Mucosa of gallbladder (tissue), 1 donor: ENCODE measurements at regions not wholly inside any gene's neighbourhood (a gene's known extent, or its start where the extent isn't known, plus 50 kb on each side); places are given as distances from the start of the nearest gene placed in this dataset.
"Not testable (repeated sequence)": the region's sequence is repeated elsewhere in the genome, so short reads cannot be mapped to it uniquely, and the experiment has no call there.

Source experiments
- DNase-seq: peaks from one replicate; pipeline ENCODE4 v3.0.0-alpha.2; 2020; ENCODE audit warnings: low spot score
- donor health status: DM: no; HTN: no; CAD: no.

DNA sequence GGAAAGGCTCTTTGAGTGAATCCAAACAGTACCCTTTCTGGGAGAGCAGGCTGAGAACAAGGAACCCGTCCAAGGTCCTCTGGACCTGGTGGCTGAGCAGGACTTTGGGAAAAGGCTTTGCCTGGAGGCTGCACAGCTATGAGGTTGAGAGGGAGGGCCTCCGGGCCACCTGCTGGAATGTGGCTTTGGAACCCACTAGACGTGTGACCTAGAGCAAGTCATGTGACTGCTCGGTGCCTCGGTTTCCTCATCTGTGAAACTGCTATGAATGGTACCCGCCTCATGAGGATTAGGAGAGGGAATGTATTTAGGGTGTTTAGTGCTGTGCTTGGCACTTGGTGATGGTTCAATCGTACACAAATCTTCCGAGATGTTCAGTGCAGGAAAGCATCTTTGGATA, 50.4 kb downstream of the HAPSTR1 start:
- no peak for DNase-seq

DNA sequence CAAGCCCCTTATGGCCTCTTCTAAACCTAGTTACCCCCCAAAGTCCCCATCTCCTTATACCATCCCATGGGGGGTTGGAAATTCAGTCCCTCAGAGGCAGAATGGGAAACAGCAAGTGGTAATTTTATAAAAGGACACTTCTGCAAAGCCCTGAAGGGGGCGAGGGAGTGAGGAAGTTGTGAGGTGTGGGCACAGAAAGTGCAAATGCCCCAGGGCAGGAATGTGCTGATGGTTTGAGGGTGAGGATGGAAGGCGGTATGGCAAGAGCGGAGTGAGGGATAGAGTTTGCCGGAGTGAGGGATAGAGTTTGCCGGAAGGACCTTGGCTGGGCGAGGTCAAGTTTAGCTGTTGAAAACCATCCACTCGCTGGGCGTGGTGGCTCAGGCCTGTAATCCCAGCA, 52.7 kb downstream of the HAPSTR1 start:
- no peak for DNase-seq

DNA sequence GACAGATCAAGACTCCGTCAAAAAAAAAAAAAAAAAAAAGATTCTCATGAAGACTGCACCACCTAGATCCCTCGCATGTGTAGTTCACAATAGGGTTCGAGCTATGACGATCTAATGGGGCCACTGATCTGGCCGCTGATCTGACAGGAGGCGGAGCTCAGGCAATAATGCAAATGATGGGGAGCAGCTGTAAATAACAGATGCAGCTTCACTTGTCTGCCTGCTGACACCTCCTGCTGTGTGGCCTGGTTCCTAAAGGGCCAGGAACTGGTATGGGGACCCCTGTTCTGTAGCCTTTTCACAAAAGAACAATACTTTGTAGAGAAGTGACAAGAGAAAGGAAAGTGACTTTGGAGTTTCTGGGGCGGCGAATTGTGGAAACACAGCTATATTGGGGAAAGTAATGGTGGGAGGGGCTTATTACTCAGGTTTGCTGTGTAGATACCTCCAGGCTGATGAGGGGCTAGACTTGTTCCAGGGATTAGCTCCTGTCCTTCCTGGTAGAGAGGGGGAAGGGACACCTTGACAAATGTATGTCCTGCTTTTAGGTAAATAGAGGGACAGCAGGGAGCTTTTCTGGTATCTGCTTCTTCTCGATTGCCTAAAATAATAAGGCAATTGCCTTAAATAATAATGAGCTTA, 57.1 kb downstream of the HAPSTR1 start:
- DNase-seq, result no peak

DNA sequence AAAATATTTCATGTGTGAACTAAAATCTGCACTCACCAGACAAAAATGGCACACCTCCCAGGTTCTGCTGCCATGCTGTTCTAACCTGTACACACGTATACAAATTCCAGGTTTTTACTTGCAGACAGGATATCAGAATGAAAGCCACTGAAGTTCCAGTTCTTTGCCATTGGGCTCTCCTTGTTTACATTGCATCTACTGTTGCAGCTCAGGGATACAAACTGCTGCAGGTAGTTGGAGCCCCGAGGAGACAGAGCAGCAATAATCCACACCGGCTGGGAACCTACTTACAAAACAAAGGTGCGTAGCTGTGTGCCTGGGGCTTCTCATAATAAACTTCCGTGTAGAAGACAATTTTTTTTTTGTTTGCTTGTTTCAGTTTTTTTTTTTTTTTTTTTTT, 59.6 kb downstream of the HAPSTR1 start:
- DNase-seq, result no peak

DNA sequence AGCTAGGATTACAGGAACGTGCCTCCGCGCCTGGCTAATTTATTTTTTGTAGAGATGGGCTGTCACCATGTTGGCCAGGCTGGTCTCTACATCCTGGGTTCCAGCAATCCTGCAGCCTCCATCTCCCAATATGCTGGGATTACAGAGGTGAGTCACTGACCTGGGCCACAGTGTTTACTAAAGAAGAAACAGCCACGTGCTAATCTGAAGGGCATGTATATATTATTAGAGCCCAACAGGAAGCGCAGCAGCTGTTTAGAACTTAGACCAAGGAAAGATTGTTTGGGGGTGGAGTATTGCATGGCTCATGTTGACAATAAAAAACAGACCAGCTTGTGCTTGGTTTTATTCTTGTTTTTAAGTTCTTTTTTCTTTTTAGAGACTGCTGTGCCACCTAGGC, 60.2 kb downstream of the HAPSTR1 start:
- DNase-seq, result no peak

DNA sequence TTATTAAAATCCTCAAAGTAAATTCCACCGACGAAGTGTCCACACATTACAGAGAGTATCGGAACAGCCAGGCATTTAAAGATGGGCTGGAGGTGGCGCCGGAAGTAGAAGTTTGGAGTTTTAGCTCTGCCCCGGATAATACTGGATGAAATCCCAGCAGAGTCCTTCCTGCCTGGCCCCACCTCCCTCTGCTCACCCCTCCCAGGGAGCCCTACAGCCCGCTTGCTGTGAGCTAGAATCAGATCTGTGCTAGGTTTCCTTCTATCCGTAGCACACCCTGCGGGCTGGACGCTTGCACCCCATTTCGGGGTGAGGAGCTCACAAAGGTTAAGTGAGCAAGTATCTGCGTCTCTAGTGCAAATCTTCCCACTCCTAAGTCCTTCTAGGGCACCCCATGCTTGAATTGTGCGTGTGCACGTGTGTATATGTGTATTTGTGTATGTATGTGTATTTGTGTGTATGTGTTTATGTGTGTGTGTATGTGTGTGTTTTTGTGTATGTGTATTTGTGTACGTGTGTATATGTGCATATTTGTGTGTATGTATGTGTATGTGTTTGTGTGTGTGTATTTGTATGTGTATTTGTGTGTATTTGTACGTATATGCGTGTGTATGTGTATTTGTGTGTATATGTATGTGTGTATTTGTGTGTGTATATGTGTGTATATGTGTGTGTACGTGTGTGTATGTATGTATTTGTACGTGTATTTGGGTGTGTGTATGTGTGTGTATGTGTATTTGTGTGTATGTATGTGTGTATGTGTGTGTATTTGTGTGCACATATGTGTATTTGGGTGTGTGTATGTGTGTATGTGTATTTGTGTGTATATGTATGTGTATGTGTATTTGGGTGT, 61.4 kb downstream of the HAPSTR1 start:
- no peak for DNase-seq

DNA sequence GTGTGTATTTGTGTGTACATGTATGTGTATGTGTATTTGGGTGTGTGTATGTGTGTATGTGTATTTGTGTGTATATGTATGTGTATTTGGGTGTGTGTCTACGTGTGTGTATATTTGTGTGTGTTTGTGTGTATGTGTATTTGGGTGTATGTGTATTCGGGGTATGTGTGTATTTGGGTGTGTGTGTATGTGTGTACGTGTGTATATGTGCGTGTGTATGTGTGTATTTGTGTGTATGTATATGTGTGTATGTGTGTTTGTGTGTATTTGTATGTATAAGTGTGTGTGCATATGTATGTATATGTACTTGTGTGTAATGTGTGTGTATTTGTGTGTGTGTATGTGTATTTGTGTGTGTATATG, 62.0 kb downstream of the HAPSTR1 start:
- DNase-seq, result no peak

DNA sequence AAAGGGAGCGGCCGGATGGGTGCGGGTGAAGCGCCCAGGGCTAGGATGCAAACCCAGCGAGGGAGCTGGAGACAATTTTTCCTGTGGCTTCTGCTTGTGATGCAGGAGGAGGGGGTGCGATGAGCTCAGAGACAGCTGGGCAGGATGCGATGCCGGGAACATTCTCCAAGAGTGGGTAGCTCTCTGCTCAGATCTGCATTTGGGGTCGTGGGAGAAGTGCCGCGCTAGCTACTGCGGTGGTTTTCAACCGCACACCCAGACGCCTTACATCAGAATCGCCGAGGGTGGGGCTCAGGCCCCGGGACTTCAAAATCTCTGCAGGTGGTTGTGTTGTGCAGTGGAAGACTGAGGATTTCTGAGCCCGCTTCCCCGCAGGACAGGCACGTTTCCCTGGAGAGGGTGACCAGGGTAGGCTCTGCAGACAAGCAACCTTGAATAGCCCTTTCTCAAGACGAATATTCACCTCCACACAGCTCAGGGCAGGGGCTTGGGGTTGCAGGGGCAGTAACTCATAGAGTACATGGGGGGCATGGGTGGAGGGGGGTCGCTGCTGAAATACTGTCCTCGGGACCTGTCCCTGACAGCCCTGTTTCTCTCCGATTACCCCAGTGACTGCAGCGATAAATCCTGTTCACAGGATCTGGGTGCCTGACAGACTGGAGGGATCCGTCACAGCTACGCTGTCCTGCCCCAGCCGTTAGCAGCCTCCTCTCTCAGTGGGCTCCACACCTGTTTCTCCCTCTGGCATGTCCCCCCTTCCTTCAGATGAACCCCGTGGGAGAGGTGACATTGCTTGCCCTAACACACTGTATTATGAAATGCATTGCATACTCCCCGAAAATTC, 63.3 kb downstream of the HAPSTR1 start:
- DNase-seq, result no peak

DNA sequence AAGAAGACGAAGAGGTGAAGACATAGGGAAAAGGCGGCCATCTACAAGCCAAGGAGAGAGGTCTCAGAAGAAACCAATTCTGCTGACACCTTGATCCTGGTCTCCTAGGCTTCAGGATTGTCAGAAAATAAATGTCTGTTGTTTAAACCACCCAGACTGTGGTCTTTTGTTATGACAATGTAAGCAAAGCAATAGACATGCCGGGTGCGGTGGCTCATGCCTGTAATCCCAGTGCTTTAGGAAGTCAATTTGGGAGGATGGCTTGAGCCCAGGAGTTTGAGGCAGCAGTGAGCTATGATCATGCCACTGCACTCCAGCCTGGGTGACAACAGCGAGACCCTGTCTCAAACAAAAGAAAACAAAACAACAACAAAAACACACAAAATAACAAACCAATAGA, 64.4 kb downstream of the HAPSTR1 start:
- DNase-seq, result no peak

DNA sequence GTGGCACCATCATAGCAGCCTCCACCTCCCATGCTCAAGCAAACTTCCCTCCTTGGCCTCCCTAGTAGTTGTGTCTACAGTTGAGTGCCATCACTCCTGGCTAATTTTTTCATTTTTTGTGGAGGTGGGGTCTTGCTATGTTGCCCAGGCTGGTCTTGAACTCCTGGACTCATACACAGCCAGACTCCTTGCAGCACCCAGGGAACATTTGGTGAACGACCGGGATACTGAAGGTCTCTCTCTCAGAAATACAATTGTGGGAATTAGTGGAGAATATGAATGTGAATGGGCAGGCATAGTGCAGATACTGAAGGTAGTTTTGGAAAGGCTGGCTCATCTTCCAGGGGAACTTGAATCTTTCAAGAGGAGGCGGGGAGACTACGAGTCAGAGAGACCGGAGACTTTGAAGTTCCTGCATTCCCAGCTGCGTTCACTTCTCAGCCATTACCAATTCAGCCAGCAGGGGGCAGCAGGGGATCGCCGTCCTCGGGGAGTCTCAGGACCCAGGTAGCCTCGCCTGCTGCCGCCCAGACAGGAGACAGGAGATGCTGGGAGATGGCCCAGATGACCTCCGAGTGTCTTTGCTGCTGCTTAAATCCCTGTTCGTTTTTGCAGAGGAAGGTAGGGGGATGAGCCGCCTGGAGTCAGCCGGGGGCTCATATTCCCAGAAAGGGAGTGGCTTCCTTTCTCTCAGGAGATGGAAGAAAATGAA, 68.6 kb downstream of the HAPSTR1 start:
- peak; percentile 42 for DNase-seq

DNA sequence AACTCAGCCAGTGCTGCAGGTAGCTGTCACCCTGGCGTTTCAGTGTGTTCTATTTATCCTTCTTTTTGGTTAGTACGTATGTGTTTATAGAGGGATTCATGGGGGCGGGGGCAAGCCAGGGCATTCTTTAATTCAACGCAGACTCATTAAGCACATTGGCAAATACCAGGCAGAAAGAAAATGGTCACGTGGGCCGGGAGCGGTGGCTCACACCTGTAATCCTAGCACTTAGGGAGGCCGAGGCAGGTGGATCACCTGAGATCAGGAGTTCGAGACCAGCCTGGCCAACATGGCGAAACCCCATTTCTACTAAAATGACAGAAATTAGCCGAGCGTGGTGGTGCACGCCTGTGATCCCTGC, 69.1 kb downstream of the HAPSTR1 start:
- DNase-seq, result no peak

DNA sequence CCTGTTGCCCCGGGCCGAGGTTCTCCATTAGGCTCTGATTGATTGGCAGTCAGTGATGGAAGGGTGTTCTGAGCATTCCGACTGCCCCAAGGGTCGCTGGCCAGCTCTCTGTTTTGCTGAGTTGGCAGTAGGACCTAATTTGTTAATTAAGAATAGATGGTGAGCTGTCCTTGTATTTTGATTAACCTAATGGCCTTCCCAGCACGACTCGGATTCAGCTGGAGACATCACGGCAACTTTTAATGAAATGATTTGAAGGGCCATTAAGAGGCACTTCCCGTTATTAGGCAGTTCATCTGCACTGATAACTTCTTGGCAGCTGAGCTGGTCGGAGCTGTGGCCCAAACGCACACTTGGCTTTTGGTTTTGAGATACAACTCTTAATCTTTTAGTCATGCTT, 74.2 kb downstream of the HAPSTR1 start:
- no peak for DNase-seq

DNA sequence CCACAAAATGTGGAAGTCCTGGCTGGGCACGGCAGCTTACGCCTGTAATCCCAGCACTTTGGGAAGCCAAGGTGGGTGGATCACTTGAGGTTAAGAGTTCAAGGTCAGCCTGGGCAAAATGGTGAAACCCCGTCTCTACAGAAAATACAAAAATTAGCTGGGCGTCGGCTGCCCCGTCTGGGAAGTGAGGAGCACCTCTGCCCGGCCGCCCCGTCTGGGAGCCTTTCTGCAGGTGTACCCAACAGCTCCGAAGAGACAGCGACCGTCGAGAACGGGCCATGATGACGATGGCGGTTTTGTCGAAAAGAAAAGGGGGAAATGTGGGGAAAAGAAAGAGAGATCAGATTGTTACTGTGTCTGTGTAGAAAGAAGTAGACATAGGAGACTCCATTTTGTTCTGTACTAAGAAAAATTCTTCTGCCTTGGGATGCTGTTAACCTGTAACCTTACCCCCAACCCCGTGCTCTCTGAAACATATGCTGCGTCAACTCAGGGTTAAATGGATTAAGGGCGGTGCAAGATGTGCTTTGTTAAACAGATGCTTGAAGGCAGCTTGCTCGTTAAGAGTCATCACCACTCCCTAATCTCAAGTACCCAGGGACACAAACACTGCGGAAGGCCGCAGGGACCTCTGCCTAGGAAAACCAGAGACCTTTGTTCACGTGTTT, 75.0 kb downstream of the HAPSTR1 start:
- not testable (repeated sequence) for DNase-seq

DNA sequence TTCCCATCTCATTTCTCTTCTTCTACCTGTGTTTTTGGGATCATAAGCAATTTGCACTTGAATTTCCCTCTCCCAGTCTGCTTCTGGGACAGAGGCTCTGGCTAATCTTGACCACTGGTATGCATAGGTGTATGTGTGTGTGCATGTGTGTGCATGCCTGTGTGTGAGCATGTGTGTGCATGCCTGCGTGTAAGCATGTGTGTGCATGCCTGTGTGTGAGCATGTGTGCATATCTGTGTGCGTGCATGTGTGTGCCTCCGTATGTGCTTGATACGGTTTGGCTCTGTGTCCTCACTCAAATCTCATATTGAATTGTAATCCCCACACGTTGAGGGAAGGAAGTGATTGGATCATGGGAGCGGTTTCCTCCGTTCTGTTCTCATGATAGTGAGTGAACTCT, 77.7 kb downstream of the HAPSTR1 start:
- DNase-seq, result no peak

DNA sequence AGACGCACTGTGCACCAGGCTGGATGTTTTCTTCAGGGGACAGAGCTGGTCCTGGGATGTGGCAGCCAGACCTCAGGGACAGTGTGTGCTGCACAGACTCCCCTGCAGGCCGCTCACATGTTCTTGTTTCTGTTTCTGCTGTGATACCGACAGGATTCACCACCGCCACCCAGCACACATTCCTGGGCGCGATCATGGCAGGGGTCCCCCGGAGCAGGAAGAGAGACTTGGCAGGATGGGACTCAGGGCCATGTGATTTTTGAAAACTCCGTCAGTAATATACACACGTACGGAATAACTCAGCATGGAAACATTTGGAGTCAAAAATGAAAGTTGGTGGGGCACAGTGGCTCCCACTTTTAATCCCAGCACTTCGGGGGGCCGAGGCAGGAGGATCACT, 79.0 kb downstream of the HAPSTR1 start:
- DNase-seq, result no peak

DNA sequence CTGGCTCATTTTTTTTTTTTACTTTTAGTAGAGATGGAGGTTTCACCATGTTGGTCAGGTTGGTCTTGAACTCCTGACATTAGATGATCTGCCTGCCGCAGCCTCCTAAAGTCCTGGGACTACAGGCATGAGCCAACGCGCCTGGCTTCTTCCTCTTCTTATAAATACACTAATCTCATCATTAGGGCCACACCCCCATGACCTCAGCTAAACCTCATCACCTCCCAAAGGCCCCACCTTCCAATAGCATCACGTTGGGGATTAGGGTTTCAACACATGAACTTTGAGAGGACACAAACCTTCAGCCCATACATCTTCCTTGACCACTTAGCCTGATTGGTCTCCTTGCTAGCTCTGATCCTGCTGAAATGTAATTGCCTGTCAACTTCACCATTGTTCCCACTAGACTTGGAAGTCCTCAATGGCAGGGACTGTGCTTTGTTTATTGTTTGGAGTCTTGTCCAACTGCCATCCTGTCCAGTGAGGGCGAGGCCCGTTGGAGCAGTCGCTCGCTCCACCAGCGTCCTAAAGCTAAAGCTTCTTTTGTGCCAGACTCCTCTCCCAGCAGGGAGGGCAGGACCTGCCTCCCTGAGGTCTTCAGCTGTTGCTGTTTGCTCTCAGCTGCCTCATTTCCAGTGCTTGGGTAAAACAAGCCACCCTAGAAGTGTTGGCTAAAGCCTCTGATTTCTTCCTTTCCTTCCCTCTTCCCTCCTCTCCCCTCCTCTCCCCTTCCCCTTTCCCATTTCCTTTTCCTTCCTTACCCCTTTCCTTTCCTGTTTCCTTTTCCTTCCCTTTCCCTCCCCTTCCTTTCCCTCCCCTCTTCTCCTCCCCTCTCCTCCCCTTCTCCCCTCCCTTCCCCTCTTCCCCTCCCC, 85.3 kb downstream of the HAPSTR1 start:
- DNase-seq, result no peak

DNA sequence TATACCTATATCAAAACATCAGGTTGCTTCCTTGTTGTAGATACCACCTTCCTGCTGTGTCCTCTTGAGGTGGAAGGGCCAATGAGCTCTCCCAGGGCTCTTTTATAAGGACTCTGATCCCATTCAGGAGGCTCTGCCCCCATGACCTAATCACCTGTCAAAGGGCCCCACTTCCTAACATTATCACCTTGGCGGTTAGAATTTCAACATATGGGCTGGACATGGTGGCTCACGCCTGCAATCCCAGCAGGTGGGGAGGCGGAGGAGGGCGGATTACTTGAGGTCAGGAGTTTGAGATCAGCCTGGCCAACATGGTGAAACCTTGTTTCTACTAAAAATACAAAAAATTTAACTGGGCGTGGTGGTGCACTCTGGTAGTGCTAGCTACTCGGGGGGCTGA, 86.4 kb downstream of the HAPSTR1 start:
- DNase-seq, result no peak

DNA sequence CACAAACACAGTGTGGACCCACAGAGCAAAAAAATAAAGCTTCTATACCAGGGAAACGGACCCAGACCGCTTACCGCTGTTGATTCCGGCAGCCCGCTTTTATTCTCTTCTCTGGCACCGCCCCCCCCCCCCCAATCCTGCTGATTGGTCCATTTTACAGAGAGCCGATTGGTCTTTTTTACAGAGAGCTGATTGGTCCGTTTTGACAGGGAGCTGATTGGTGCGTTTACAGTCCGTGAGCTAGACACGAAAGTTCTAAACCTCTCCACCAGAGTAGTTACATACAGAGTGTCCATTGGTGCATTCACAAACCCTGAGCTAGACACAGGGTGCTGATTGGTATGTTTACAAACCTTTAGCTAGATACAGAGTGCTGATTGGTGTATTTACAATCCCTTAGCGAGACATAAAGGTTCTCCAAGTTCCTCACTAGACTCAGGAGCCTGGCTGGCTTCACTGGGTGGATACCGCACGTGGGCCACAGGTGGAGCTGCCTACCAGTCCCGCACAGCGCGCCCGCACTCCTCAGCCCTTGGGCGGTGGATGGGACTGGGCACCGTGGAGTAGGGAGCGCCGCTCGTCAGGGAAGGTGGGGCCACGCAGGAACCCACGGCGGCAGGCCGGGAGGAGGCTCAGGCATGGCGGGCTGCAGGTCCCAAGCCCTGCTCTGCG, 92.4 kb downstream of the HAPSTR1 start:
- DNase-seq, result no peak

DNA sequence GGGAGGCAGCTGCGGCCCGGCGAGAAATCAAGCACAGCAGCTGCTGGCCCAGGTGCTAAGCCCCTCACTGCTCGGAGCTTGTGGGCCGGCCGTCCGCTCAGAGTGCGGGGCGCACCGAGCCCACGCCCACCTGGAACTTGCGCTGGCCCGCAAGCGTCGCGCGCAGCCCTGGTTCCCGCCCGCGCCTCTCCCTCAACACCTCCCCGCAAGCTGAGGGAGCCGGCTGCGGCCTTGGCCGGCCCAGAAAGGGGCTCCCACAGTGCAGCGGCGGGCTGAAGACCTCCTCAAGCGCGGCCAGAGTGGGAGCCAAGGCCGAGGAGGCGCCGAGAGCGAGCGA, 92.9 kb downstream of the HAPSTR1 start:
- no peak for DNase-seq

DNA sequence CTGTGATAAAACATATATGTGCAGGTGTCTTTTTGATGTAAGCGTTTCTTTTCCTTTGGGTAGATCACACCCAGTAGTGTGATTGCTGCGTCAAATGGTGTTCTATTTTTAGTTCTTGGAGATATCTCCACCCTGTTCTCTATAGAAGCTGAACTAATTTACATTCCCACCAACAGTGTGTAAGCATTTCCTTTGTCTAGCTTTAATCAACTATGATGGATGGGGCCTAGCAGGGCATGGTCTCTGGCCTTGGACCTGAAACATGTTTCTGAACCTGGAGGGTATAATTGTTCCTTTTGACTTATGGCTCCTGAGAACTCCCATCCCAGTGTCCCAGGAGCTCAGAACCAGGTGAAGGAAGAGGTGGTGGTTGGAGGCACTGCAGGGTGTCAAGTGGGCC, 93.9 kb downstream of the HAPSTR1 start:
- no peak for DNase-seq
